Mesendoderm (in vitro differentiated cells): ENCODE measurements at regions not wholly inside any gene's neighbourhood (a gene's known extent, or its start where the extent isn't known, plus 50 kb on each side); places are given as distances from the start of the nearest gene placed in this dataset.
A peak's percentile ranks its signal among the peaks of the same experiment; 100 is the strongest.

Experiments used
- DNase-seq: peaks from one replicate; pipeline ENCODE4 v3.0.0; 2013
- H2AK5ac ChIP-seq: 2 replicates; pipeline ENCODE4 v1.6.1; 2013; ENCODE audit warnings: low read length, inconsistent platforms
- H2BK120ac ChIP-seq: 2 replicates; pipeline ENCODE4 v1.6.1; 2013; ENCODE audit warnings: low read depth, mild to moderate bottlenecking, low read length, moderate library complexity, mixed read lengths
- H2BK15ac ChIP-seq: replicated peaks from 2 replicates; pipeline ENCODE4 v1.6.1; 2013; ENCODE audit warnings: low read depth, mild to moderate bottlenecking, moderate library complexity
- H2BK5ac ChIP-seq: 2 replicates; pipeline ENCODE4 v1.6.1; 2013; ENCODE audit warnings: low read length, inconsistent platforms
- H3K18ac ChIP-seq: 2 replicates; pipeline ENCODE4 v1.6.1; 2013; ENCODE audit warnings: mild to moderate bottlenecking, low read length, mixed read lengths
- H3K23ac ChIP-seq: one replicate; pipeline ENCODE4 v1.6.1; 2013; ENCODE audit warnings: low read length
- H3K27ac ChIP-seq: 2 replicates; pipeline ENCODE4 v1.5.1; 2013; ENCODE audit warnings: low read depth, mild to moderate bottlenecking, inconsistent platforms, low read length, moderate library complexity
- H3K27me3 ChIP-seq: 2 replicates; pipeline ENCODE4 v1.6.1; 2013; ENCODE audit warnings: low read length, control low read depth, mild to moderate bottlenecking, inconsistent platforms; ENCODE audit not compliant: insufficient read depth, poor library complexity
- H3K36me3 ChIP-seq: 2 replicates; pipeline ENCODE4 v1.6.1; 2013; ENCODE audit warnings: low read length, inconsistent platforms; ENCODE audit not compliant: control insufficient read depth, insufficient read depth
- H3K4ac ChIP-seq: one replicate; pipeline ENCODE4 v1.6.1; 2013; ENCODE audit warnings: low read depth, mild to moderate bottlenecking, low read length, moderate library complexity
- H3K4me1 ChIP-seq: 2 replicates; pipeline ENCODE4 v1.6.1; 2013; ENCODE audit warnings: low read depth, low read length, inconsistent platforms; ENCODE audit not compliant: control insufficient read depth
- H3K4me2 ChIP-seq: 2 replicates; pipeline ENCODE4 v1.6.1; 2013; ENCODE audit warnings: low read length
- H3K4me3 ChIP-seq: 2 replicates; pipeline ENCODE4 v1.5.1; 2013; ENCODE audit warnings: mild to moderate bottlenecking, low read length
- H3K56ac ChIP-seq: one replicate; pipeline ENCODE4 v1.6.1; 2013; ENCODE audit warnings: low read length
- H3K79me1 ChIP-seq: 2 replicates; pipeline ENCODE4 v1.6.1; 2013; ENCODE audit warnings: low read length, inconsistent platforms
- H3K79me2 ChIP-seq: 2 replicates; pipeline ENCODE4 v1.6.1; 2013; ENCODE audit warnings: mild to moderate bottlenecking, low read length; ENCODE audit not compliant: control insufficient read depth, insufficient read depth
- H3K9ac ChIP-seq: 2 replicates; pipeline ENCODE4 v1.6.1; 2013; ENCODE audit warnings: low read length, inconsistent platforms
- H4K5ac ChIP-seq: one replicate; pipeline ENCODE4 v1.6.1; 2013; ENCODE audit warnings: low read length
- H4K8ac ChIP-seq: one replicate; pipeline ENCODE4 v1.6.1; 2013; ENCODE audit warnings: low read depth, mild to moderate bottlenecking, control low read depth, low read length, moderate library complexity
- whole genome bisulfite sequencing: extraction: QIAGEN DNeasy Blood & Tissue Kit; methylation state at CpG from one replicate; pipeline ENCODE4 v1.1.7; 2013; ENCODE audit warnings: low lambda C conversion rate, missing lambda C conversion rate; ENCODE audit not compliant: insufficient coverage; ENCODE audit errors: extremely low coverage; 5-methylcytosine and 5-hydroxymethylcytosine counted together

DNA sequence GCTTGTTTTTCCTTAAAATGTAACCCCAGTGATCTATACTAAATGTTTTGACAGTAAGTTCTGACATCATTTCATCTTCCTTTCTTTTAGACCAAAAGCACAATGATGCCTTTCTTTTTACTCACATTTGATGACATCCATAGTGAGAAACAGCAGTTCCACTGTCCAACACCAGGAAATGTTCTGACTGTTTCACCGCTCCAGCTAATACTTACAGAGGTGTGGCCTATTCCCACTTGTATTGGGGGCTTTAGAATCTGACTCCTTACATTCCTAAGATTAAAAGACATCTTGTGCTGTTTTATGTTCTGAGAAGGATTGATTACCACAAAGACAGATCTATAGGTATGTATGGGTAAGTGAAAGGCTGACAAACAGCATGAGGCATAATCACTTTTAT lies 1018.2 kb upstream of the PRMT6 start:
- no peak overlapping the region for H3K23ac ChIP-seq
- no peak overlapping the region for H3K4me2 ChIP-seq
- H3K27me3 ChIP-seq = no peaks in the 10 kb centered on the region
- H3K79me2 ChIP-seq = no peaks in the 10 kb centered on the region
- H4K8ac ChIP-seq = no peak overlapping the region
- no peak overlapping the region for H2BK120ac ChIP-seq
- no peak overlapping the region for H3K9ac ChIP-seq
- H4K5ac ChIP-seq = no peak overlapping the region
- DNase-seq = no peak
- H3K4me1 ChIP-seq = no peaks in the 10 kb centered on the region
- no CpG with 5 or more reads among the region's 1 CpG for WGBS
- H2BK15ac ChIP-seq = no peak overlapping the region
- H3K56ac ChIP-seq = no peak overlapping the region
- no peaks in the 10 kb centered on the region for H3K79me1 ChIP-seq
- H3K18ac ChIP-seq = no peak overlapping the region
- H2AK5ac ChIP-seq = no peak overlapping the region
- no peak overlapping the region for H3K4ac ChIP-seq
- H3K36me3 ChIP-seq = no peaks in the 10 kb centered on the region
- H3K27ac ChIP-seq = no peak overlapping the region
- no peak overlapping the region for H2BK5ac ChIP-seq
- no peak overlapping the region for H3K4me3 ChIP-seq

DNA sequence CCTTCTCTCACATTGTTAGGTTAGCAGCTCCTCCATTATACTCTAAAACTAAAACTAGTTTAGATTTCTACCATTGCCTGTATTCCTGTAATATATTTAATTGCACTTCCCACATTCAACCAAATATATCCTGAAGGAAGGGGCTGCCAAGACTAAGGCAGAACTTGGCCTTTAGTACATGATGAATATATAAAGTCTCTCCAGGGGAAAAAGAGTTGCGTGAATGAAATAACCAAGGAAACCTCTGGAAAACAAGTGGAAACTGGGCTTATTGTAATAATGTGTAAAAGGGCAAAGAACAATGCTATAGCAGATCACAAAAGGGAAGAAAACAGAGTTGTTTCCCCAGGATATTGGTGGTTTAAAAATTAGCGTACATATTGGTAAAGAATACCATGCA lies 1012.5 kb upstream of the PRMT6 start:
- Histone ChIP-seq H3K23ac (no peak overlapping the region), H3K27me3 (no peaks in the 10 kb centered on the region), H3K9ac (no peak overlapping the region), H3K56ac (no peak overlapping the region), H3K36me3 (no peaks in the 10 kb centered on the region), H2AK5ac (no peak overlapping the region), H2BK120ac (no peak overlapping the region), H3K4ac (no peak overlapping the region), H4K8ac (no peak overlapping the region), H2BK15ac (no peak overlapping the region), H3K18ac (no peak overlapping the region), H3K27ac (no peak overlapping the region), H3K79me2 (no peaks in the 10 kb centered on the region), H3K4me1 (no peaks in the 10 kb centered on the region), H3K4me3 (no peak overlapping the region), H3K79me1 (no peaks in the 10 kb centered on the region), H2BK5ac (no peak overlapping the region), H4K5ac (no peak overlapping the region), H3K4me2 (no peak overlapping the region)
- DNase-seq = no peak
- WGBS = no CpG with 5 or more reads among the region's 2 CpGs

GRCh38 chr1:106047210-106047609 lies 1009.3 kb upstream of the PRMT6 start:
- no peak overlapping the region for H3K27ac ChIP-seq
- H3K4me2 ChIP-seq = no peak overlapping the region
- no peak overlapping the region for H3K23ac ChIP-seq
- no CpG with 5 or more reads among the region's 3 CpGs for WGBS
- no peak overlapping the region for H2AK5ac ChIP-seq
- H2BK120ac ChIP-seq = no peak overlapping the region
- H3K9ac ChIP-seq = no peak overlapping the region
- H4K8ac ChIP-seq = no peak overlapping the region
- H2BK5ac ChIP-seq = no peak overlapping the region
- no peak overlapping the region for H4K5ac ChIP-seq
- no peak overlapping the region for H2BK15ac ChIP-seq
- H3K18ac ChIP-seq = no peak overlapping the region
- H3K56ac ChIP-seq = no peak overlapping the region
- H3K79me1 ChIP-seq = no peaks in the 10 kb centered on the region
- no peaks in the 10 kb centered on the region for H3K79me2 ChIP-seq
- no peaks in the 10 kb centered on the region for H3K4me1 ChIP-seq
- DNase-seq = no peak
- H3K4me3 ChIP-seq = no peak overlapping the region
- H3K27me3 ChIP-seq = no peaks in the 10 kb centered on the region
- H3K4ac ChIP-seq = no peak overlapping the region
- no peaks in the 10 kb centered on the region for H3K36me3 ChIP-seq

GRCh38 chr1:106049595-106049994 lies 1006.9 kb upstream of the PRMT6 start:
- Histone ChIP-seq H3K27ac (no peak overlapping the region), H3K79me2 (no peaks in the 10 kb centered on the region), H2BK5ac (no peak overlapping the region), H3K36me3 (no peaks in the 10 kb centered on the region), H3K56ac (no peak overlapping the region), H4K8ac (no peak overlapping the region), H3K4me3 (no peak overlapping the region), H2BK120ac (no peak overlapping the region), H3K23ac (no peak overlapping the region), H3K4me2 (no peak overlapping the region), H4K5ac (no peak overlapping the region), H3K79me1 (no peaks in the 10 kb centered on the region), H3K4me1 (no peaks in the 10 kb centered on the region), H3K27me3 (no peaks in the 10 kb centered on the region), H2AK5ac (no peak overlapping the region), H2BK15ac (no peak overlapping the region), H3K4ac (no peak overlapping the region), H3K18ac (no peak overlapping the region), H3K9ac (no peak overlapping the region)
- no CpG with 5 or more reads among the region's 1 CpG for WGBS
- peak; percentile 30 for DNase-seq

GRCh38 chr1:106055855-106056254 lies 1000.6 kb upstream of the PRMT6 start:
- no peak for DNase-seq
- Histone ChIP-seq H3K4me3 (no peak overlapping the region), H3K36me3 (no peaks in the 10 kb centered on the region), H3K9ac (no peak overlapping the region), H4K8ac (no peak overlapping the region), H4K5ac (no peak overlapping the region), H3K18ac (no peak overlapping the region), H3K4ac (no peak overlapping the region), H3K56ac (no peak overlapping the region), H3K4me1 (no peaks in the 10 kb centered on the region), H3K23ac (no peak overlapping the region), H3K79me2 (no peaks in the 10 kb centered on the region), H2BK120ac (no peak overlapping the region), H3K79me1 (no peaks in the 10 kb centered on the region), H3K4me2 (no peak overlapping the region), H2BK15ac (no peak overlapping the region), H3K27me3 (no peaks in the 10 kb centered on the region), H3K27ac (no peak overlapping the region), H2BK5ac (no peak overlapping the region), H2AK5ac (no peak overlapping the region)
- no CpG with 5 or more reads among the region's 1 CpG for WGBS

DNA sequence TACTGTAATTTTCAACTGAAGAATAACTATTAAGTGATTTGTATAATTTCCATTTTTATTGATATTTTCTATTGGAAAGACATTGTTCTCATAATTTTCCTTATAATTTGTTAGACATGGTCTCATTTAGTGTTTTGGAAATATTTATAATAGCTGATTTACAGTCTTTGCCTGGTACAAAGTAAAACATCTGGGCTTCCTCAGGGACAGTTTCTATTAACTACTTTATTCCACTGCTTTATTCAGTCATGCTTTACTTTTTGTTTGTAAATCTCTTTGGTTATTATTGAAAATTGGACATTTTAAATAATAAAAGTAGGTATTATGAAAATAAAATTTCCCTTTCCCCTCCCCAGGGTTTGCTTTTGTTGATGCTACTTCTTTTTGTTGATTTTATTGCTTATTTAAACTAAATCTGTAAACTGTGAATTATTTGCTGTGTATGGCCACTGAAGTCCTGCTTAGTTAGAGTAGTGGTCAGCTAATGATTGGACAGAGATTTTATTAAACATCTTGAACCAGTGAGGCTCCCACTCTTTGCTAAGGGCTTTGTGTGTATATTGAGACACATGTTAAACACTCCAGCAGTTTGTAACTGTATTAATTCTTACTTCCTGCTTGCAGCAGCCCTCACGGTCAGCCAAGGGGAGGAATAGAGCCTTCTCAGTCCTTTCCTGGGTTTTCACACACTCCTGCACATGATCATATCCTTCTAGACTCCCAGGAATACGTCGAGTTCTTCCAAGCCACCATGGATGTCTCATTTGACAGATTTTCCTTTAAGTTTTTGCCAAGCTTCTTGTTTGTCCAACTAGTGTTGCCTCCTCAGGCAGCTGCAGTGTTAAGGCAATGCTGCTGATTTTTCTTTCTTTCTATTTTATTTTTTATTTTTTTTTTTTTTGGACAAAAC lies 994.6 kb upstream of the PRMT6 start:
- Histone ChIP-seq H3K18ac (no peak overlapping the region), H4K5ac (no peak overlapping the region), H3K27me3 (no peaks in the 10 kb centered on the region), H3K79me2 (no peaks in the 10 kb centered on the region), H3K4me3 (no peak overlapping the region), H2AK5ac (no peak overlapping the region), H3K36me3 (no peaks in the 10 kb centered on the region), H4K8ac (no peak overlapping the region), H3K4ac (no peak overlapping the region), H2BK15ac (no peak overlapping the region), H3K79me1 (no peaks in the 10 kb centered on the region), H3K56ac (no peak overlapping the region), H3K4me1 (no peaks in the 10 kb centered on the region), H3K27ac (no peak overlapping the region), H2BK5ac (no peak overlapping the region), H3K23ac (no peak overlapping the region), H3K4me2 (no peak overlapping the region), H3K9ac (no peak overlapping the region), H2BK120ac (no peak overlapping the region)
- WGBS = no CpG with 5 or more reads among the region's 3 CpGs
- DNase-seq = no peak
